ENCODE measurements at regions not wholly inside any gene's neighbourhood (a gene's known extent, or its start where the extent isn't known, plus 50 kb on each side); places are given as distances from the start of the nearest gene placed in this dataset.

DNA sequence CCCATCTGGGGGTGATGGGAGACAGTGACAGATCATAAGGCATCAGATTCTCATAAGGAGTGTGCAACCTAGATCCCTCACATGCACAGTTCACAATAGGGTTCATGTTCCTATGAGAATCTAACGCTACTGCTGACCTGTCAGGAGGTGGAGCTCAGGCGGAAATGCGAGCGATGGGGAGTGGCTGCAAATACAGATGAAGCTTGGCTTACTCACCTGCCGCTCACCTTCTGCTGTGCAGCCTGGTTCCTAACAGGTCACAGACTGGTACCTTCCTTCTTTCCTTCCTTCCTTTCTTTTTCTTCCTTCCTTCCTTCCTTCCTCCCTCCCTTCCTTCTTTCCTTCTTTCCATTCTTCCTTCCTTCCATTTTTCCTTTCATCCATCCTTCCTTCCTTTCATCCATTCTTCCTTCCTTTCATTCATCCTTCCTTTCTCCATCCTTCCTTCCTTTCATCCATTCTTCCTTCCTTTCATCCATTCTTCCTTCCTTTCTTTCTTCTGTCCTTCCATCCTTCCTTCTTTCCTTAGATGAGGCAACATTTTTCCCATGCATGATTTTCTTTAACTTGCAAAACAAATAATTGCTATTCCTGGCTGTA, 370.0 kb upstream of the AUTS2 start:
- TF ChIP-seq, protein P1, sequence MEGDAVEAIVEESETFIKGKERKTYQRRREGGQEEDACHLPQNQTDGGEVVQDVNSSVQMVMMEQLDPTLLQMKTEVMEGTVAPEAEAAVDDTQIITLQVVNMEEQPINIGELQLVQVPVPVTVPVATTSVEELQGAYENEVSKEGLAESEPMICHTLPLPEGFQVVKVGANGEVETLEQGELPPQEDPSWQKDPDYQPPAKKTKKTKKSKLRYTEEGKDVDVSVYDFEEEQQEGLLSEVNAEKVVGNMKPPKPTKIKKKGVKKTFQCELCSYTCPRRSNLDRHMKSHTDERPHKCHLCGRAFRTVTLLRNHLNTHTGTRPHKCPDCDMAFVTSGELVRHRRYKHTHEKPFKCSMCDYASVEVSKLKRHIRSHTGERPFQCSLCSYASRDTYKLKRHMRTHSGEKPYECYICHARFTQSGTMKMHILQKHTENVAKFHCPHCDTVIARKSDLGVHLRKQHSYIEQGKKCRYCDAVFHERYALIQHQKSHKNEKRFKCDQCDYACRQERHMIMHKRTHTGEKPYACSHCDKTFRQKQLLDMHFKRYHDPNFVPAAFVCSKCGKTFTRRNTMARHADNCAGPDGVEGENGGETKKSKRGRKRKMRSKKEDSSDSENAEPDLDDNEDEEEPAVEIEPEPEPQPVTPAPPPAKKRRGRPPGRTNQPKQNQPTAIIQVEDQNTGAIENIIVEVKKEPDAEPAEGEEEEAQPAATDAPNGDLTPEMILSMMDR (IDR thresholded peaks at IDR 0.05) = no peak
- TF ChIP-seq POLR2A (IDR thresholded peaks at IDR 0.05) (no peak), POLR2AphosphoS5 (IDR thresholded peaks at IDR 0.05) (no peak)
